Upper lobe of left lung (tissue), 4 donors: ENCODE measurements at regions not wholly inside any gene's neighbourhood (a gene's known extent, or its start where the extent isn't known, plus 50 kb on each side); places are given as distances from the start of the nearest gene placed in this dataset.

ENCODE experiments used
- CTCF ChIP-seq, 6 experiments: fragments of 450-650 bp in 4 of 6; fragments of 200-600 bp in 2 of 6; sonication (generic) in 2 of 6; IDR thresholded peaks; one replicate each; pipeline ENCODE4 v1.5.1; 2016 to 2019; ENCODE audit warnings: antibody characterized with exemption in 6 of 6
- POLR2A ChIP-seq, 4 donors: fragments of 450-650 bp; IDR thresholded peaks; one replicate each; pipeline ENCODE4 v1.5.1; 2016 to 2017; ENCODE audit warnings: antibody characterized with exemption in 4 of 4, mild to moderate bottlenecking in 2 of 4
- POLR2AphosphoS5 ChIP-seq, 2 donors: sonication (generic); formaldehyde crosslinking; IDR thresholded peaks; one replicate each; pipeline ENCODE4 v1.5.1; 2017; ENCODE audit warnings: antibody characterized with exemption in 2 of 2

DNA sequence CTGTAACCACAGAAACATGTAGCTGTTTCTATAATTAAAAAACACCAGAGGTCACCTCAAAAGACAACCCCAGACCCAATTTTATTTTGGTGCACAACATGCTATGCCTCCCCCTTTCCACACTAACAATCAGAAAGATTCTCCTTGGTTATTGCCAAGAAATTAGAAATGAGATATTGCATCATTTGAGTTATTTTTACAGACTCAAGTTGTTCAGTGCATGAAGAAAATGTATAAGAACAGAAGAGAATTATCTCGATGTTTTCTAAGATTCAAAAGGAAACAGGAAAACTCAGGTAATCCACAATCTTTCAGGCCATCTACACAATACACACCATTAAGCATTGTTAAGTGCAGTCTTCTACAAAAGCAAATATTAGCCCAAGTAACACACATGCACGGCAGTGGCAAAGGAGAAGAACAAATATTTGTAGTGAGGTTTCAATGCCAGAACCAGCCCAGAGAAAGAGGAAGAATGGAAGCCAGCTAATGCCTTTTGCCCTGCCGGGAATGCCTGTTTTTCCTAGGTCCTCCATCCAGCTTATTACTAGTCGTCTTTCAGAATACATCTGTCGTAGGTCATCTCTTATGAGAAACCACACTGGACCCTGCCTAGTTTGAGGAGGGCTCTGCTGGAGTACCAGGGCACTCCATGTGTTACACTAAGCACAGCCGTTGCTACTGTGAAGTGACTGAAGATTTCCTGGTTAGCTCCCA lies 67.6 kb upstream of the C1GALT1 start:
- TF ChIP-seq CTCF (IDR thresholded peaks at IDR 0.05), result no peak
- no peak for TF ChIP-seq POLR2A (IDR thresholded peaks at IDR 0.05)
- no peak for TF ChIP-seq POLR2AphosphoS5 (IDR thresholded peaks at IDR 0.05)
